ENCODE measurements at regions not wholly inside any gene's neighbourhood (a gene's known extent, or its start where the extent isn't known, plus 50 kb on each side); places are given as distances from the start of the nearest gene placed in this dataset.

GRCh38 chr5:119878712-119879111 lies 249.4 kb downstream of the FAM170A start:
- H3F3A ChIP-seq (ENCODE audit: control insufficient read depth, insufficient read depth) = no peaks in the 10 kb centered on the region
- no peaks in the 10 kb centered on the region for H3K36me3 ChIP-seq (ENCODE audit: control insufficient read depth, low read length)
- no peaks in the 10 kb centered on the region for H3K4me1 ChIP-seq (ENCODE audit: control insufficient read depth, low read length)
- no peak overlapping the region for H3K4me3 ChIP-seq (ENCODE audit: low read length)
- no peaks in the 10 kb centered on the region for H3K9me3 ChIP-seq (ENCODE audit: control insufficient read depth, insufficient read depth, low read length)
- TF ChIP-seq CTCF (IDR thresholded peaks at IDR 0.05; ENCODE audit: low read depth, low read length, poor library complexity, severe bottlenecking) (no peak), EZH2phosphoT487 (IDR thresholded peaks at IDR 0.05; ENCODE audit: borderline replicate concordance, low read length) (no peak)
- H3K79me2 ChIP-seq (ENCODE audit: control insufficient read depth, low read length) = no peaks in the 10 kb centered on the region
- no peaks in the 10 kb centered on the region for H4K20me1 ChIP-seq (ENCODE audit: control insufficient read depth, insufficient read depth, low read depth, low read length)
- H3K9me2 ChIP-seq (replicated peaks; ENCODE audit: control insufficient read depth, low read length) = no peaks in the 10 kb centered on the region
- no peaks in the 10 kb centered on the region for H3K27me3 ChIP-seq (ENCODE audit: control insufficient read depth, low read length)
- H3K27ac ChIP-seq (ENCODE audit: low read depth, low read length) = no peak overlapping the region
- H3K4me2 ChIP-seq (ENCODE audit: low read length) = no peak overlapping the region

- H3K9me3 ChIP-seq (ENCODE audit: control insufficient read depth, insufficient read depth, low read length) = no peaks in the 10 kb centered on the region
- no peaks in the 10 kb centered on the region for H4K20me1 ChIP-seq (ENCODE audit: control insufficient read depth, insufficient read depth, low read depth, low read length)
- H3K4me3 ChIP-seq (ENCODE audit: low read length) = no peak overlapping the region
- no peak overlapping the region for H3K27ac ChIP-seq (ENCODE audit: low read depth, low read length)
- no peak overlapping the region for H3K4me2 ChIP-seq (ENCODE audit: low read length)
- no peaks in the 10 kb centered on the region for H3K9me2 ChIP-seq (replicated peaks; ENCODE audit: control insufficient read depth, low read length)
- no peaks in the 10 kb centered on the region for H3K36me3 ChIP-seq (ENCODE audit: control insufficient read depth, low read length)
- H3K4me1 ChIP-seq (ENCODE audit: control insufficient read depth, low read length) = no peaks in the 10 kb centered on the region
- TF ChIP-seq EZH2phosphoT487 (IDR thresholded peaks at IDR 0.05; ENCODE audit: borderline replicate concordance, low read length) (no peak), CTCF (IDR thresholded peaks at IDR 0.05; ENCODE audit: low read depth, low read length, poor library complexity, severe bottlenecking) (no peak)
- no peaks in the 10 kb centered on the region for H3K79me2 ChIP-seq (ENCODE audit: control insufficient read depth, low read length)
- H3F3A ChIP-seq (ENCODE audit: control insufficient read depth, insufficient read depth) = no peaks in the 10 kb centered on the region
- no peaks in the 10 kb centered on the region for H3K27me3 ChIP-seq (ENCODE audit: control insufficient read depth, low read length)
These were observed 250.1 kb downstream of the FAM170A start for GRCh38 chr5:119879446-119879845.

GRCh38 chr5:119895066-119895465 lies 265.7 kb downstream of the FAM170A start:
- no peaks in the 10 kb centered on the region for H3F3A ChIP-seq (ENCODE audit: control insufficient read depth, insufficient read depth)
- no peak for TF ChIP-seq CTCF (IDR thresholded peaks at IDR 0.05; ENCODE audit: low read depth, low read length, poor library complexity, severe bottlenecking)
- no peak for TF ChIP-seq EZH2phosphoT487 (IDR thresholded peaks at IDR 0.05; ENCODE audit: borderline replicate concordance, low read length)

More at GRCh38 chr5:119895066-119895465, 265.7 kb downstream of the FAM170A start:
- Histone ChIP-seq H3K4me3 (ENCODE audit: low read length) (no peak overlapping the region), H3K36me3 (ENCODE audit: control insufficient read depth, low read length) (no peaks in the 10 kb centered on the region), H3K79me2 (ENCODE audit: control insufficient read depth, low read length) (no peaks in the 10 kb centered on the region), H3K27ac (ENCODE audit: low read depth, low read length) (no peak overlapping the region), H3K4me1 (ENCODE audit: control insufficient read depth, low read length) (no peaks in the 10 kb centered on the region), H4K20me1 (ENCODE audit: control insufficient read depth, insufficient read depth, low read depth, low read length) (no peaks in the 10 kb centered on the region), H3K27me3 (ENCODE audit: control insufficient read depth, low read length) (no peaks in the 10 kb centered on the region), H3K9me3 (ENCODE audit: control insufficient read depth, insufficient read depth, low read length) (no peaks in the 10 kb centered on the region), H3K4me2 (ENCODE audit: low read length) (no peak overlapping the region), H3K9me2 (replicated peaks; ENCODE audit: control insufficient read depth, low read length) (no peaks in the 10 kb centered on the region)

Data from DOHH2 (cell line).